Choroid plexus epithelial cell (primary cell): ENCODE measurements at regions not wholly inside any gene's neighbourhood (a gene's known extent, or its start where the extent isn't known, plus 50 kb on each side); places are given as distances from the start of the nearest gene placed in this dataset.
"Not testable (repeated sequence)": the region's sequence is repeated elsewhere in the genome, so short reads cannot be mapped to it uniquely, and the experiment has no call there.

Source experiments
- DNase-seq: peaks from one replicate; pipeline ENCODE4 v3.0.0-alpha.2; 2010; ENCODE audit warnings: low read depth
- H3K4me3 ChIP-seq: 2 replicates; pipeline ENCODE4 v1.5.1; 2011; ENCODE audit warnings: low read depth, mild to moderate bottlenecking, control low read depth, low read length, moderate library complexity
- CTCF ChIP-seq: conservative IDR thresholded peaks from 2 replicates; pipeline ENCODE4 v1.5.1; 2011; ENCODE audit warnings: low read depth, mild to moderate bottlenecking, control low read depth, inconsistent platforms, low read length, moderate library complexity

GRCh38 chr15:36052641-36053040, 506.7 kb upstream of the DPH6 start:
- not testable (repeated sequence) for H3K4me3 ChIP-seq
- peak; percentile 56 for DNase-seq
- peak; percentile 43 for TF ChIP-seq CTCF

DNA sequence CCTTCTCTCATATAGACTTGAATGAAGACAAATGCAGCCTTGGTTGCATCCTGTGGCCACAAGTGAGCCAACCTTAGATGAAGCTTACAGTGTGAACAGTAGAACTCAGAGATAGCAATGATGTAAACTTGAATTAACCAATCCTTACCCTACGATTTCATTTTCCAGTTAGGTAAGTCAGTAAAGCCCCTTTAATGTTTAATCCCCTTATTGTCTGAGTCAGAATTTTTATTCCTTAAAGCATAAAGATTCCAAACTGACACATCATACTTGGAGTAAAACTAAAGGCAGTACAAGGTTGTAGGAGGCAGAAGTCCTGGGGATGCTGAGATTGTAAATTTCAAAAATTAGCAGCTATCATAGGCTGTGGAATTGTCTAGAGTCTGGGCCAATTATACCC, 507.8 kb upstream of the DPH6 start:
- TF ChIP-seq CTCF, result no peak
- H3K4me3 ChIP-seq, result no peak overlapping the region
- no peak for DNase-seq

GRCh38 chr15:36059596-36059995, 513.6 kb upstream of the DPH6 start:
- TF ChIP-seq CTCF, result no peak
- no peak overlapping the region for H3K4me3 ChIP-seq
- DNase-seq, result no peak

DNA sequence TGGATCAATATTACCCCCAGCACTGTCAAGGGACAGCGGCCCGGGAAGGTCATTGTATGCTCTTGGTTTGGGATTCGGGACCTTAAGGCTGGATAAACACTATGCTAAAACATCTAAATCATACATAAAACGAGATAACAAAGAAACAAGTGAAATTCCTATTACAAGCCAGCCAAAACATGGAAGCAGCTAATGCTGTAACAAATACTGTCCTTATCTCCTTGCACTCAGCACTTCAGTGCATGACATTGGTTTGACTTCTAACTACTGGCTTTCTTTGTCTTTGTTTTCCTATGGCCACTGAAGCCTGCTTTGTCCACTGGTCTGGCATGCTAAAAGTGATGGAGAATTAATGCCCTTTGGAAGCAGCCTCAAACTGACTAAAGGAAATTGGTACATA, 516.4 kb upstream of the DPH6 start:
- no peak for TF ChIP-seq CTCF
- no peak for DNase-seq
- H3K4me3 ChIP-seq, result no peak overlapping the region

- DNase-seq, result no peak
- no peak for TF ChIP-seq CTCF
- no peak overlapping the region for H3K4me3 ChIP-seq
These were observed 512.7 kb upstream of the CDIN1 start for GRCh38 chr15:36066757-36067156.

DNA sequence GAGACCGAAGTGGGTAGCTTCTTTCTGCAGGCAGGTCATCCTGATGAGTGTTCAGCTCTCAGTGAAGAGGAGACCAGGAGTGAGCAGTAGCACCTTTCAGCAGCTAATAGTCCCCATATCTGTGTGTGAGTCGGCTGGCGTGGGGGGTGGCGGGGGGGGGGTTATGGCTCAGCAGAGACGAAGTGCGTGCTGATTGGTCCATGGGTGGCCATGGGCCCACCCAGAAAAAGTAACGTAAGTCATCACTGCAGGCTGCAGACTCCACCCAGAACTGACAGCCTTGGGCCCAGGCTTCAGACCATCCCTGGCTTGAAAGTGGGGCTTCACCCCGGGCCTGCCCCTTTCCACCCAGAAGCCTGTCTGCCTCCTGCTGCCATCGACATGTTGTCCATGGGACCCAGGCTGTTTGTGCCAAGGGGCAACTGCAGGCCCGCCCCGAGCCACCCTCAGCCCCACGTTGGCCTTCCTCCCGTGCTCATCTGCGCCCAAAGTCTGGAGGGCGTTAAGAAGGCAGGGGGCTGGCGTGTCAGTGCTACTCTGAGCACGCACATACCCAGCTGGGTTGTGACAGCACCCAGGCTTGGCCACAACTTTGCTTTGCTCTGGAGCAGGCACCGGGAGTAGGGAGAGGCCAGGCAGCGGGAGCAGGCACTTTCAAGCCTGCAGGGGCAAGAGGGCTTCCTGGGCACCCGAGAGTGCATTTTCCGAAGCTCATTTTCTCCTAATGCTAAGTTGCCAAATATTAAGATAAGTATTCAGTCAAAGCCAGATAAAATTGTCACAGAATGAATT, 511.7 kb upstream of the CDIN1 start:
- DNase-seq, result no peak
- H3K4me3 ChIP-seq, result no peak overlapping the region
- TF ChIP-seq CTCF, result no peak

- no peak for TF ChIP-seq CTCF
- no peak for DNase-seq
- no peak overlapping the region for H3K4me3 ChIP-seq
These were observed 504.1 kb upstream of the CDIN1 start for GRCh38 chr15:36075333-36075732.
